ENCODE measurements at regions not wholly inside any gene's neighbourhood (a gene's known extent, or its start where the extent isn't known, plus 50 kb on each side); places are given as distances from the start of the nearest gene placed in this dataset.

GRCh38 chr2:61590214-61590613 is 52.1 kb upstream of the XPO1 start:
- Histone ChIP-seq H3K9ac (ENCODE audit: insufficient read length) (no peak overlapping the region), H3K4me3 (no peak overlapping the region), H3K9me3 (ENCODE audit: low read depth, low read length) (no peaks in the 10 kb centered on the region), H3K36me3 (ENCODE audit: insufficient read depth, low read length) (no peaks in the 10 kb centered on the region), H3K27ac (no peak overlapping the region)
- DNase-seq (ENCODE audit: low read depth, low spot score): no peak
- TF ChIP-seq POLR2AphosphoS5 (IDR thresholded peaks at IDR 0.05; ENCODE audit: borderline replicate concordance, low read depth, low read length): no peak

- no peak overlapping the region for H3K4me3 ChIP-seq
- no peak overlapping the region for H3K27ac ChIP-seq
- no peaks in the 10 kb centered on the region for H3K9me3 ChIP-seq (ENCODE audit: low read depth, low read length)
- no peak for DNase-seq (ENCODE audit: low read depth, low spot score)
- TF ChIP-seq POLR2AphosphoS5 (IDR thresholded peaks at IDR 0.05; ENCODE audit: borderline replicate concordance, low read depth, low read length) (no peak), EZH2 (IDR thresholded peaks at IDR 0.05) (no peak), FOXP2 (optimal IDR thresholded peaks at IDR 0.05; ENCODE audit: control extremely low read depth, extremely low read length, insufficient read depth) (no peak)
- H3K9ac ChIP-seq (ENCODE audit: insufficient read length): no peak overlapping the region
- no peaks in the 10 kb centered on the region for H3K36me3 ChIP-seq (ENCODE audit: insufficient read depth, low read length)
These were observed 50.4 kb upstream of the XPO1 start for GRCh38 chr2:61588566-61588965.
